GM12892 (cell line): ENCODE measurements at regions not wholly inside any gene's neighbourhood (a gene's known extent, or its start where the extent isn't known, plus 50 kb on each side); places are given as distances from the start of the nearest gene placed in this dataset.

Experiments
- POLR2A ChIP-seq: IDR thresholded peaks from 2 replicates; pipeline ENCODE4 v1.6.1; 2011; ENCODE audit warnings: low read depth, low read length, control low read depth
- TAF1 ChIP-seq: IDR thresholded peaks from 2 replicates; pipeline ENCODE4 v1.6.1; 2011; ENCODE audit warnings: low read depth, mild to moderate bottlenecking, control low read depth, low read length, borderline replicate concordance

DNA sequence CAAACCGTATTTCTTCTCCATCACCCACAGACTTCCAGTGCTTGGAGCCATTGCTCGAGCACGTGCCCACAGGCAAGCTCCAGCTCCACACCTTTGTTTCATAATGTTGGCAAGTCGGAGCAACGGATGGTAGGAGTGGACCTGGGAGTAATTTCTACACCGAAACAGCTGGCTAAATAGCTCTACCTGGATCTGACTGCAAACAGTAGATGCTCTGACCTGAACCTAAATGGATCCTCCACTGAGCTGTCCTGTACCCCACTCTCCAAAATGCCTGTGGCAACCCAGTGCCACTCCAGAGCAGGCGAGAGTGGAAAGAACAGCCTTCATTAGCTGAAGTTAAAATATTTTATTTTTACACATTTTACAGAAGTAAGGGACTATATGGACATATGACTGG, 108.7 kb downstream of the BMP4 start:
- no peak for TF ChIP-seq TAF1
- TF ChIP-seq POLR2A: no peak
